HCT116 (cell line): ENCODE measurements at regions not wholly inside any gene's neighbourhood (a gene's known extent, or its start where the extent isn't known, plus 50 kb on each side); places are given as distances from the start of the nearest gene placed in this dataset.

Source experiments
- ATAC-seq: fragments of 200-7000 bp; cut with Tn5 transposase; 2 replicates; pipeline ENCODE4 v1.9.1; 2020; ENCODE audit warnings: mild to moderate bottlenecking, moderate library complexity
- BruUV-seq: library from RNA; stranded (reverse); fragments of 400-500 nt; replicated peaks from 2 replicates; lab custom pipeline; 2021; lab: Mats Ljungman, UMichigan
- CTCF ChIA-PET: fragments of 300-600 bp; sonication (Branson Sonifier 250); formaldehyde crosslinking; loops from one replicate; lab custom pipeline; 2021; ENCODE audit warnings: antibody characterized with exemption; lab: Charles Lee
- POLR2A ChIA-PET: fragments of 300-600, 350-600 bp; sonication (Branson Sonifier 250); formaldehyde crosslinking; loops from one replicate; lab custom pipeline; 2021; ENCODE audit warnings: antibody characterized with exemption; lab: Charles Lee
- RAD21 ChIA-PET, 2 experiments: fragments of 300-600 bp; sonication (Branson Sonifier 250); formaldehyde crosslinking; loops; one replicate each; lab custom pipeline; 2023; ENCODE audit warnings: low total read pairs in 2 of 2; ENCODE audit not compliant: uncharacterized antibody in 2 of 2, unreplicated experiment in 2 of 2, low non-redundant PET in 1 of 2; lab: Charles Lee
- DNase-seq: peaks from one replicate; pipeline ENCODE4 v3.0.0-alpha.2; 2010; ENCODE audit warnings: low read depth, low spot score
- H2AFZ ChIP-seq: fragments of 200-600 bp; shearing (Covaris generic), sonication (generic); 2 replicates; pipeline ENCODE4 v1.6.1; 2017; ENCODE audit warnings: low read depth, mixed run types, mixed read lengths, antibody characterized with exemption, low read length; ENCODE audit not compliant: poor library complexity, severe bottlenecking
- H3K27ac ChIP-seq: 2 replicates; pipeline ENCODE4 v1.5.1; 2012; ENCODE audit warnings: low read depth, low read length
- H3K27me3 ChIP-seq: fragments of 200-600 bp; sonication (generic); 2 replicates; pipeline ENCODE4 v1.6.1; 2016; ENCODE audit warnings: mixed run types, low read length, mixed read lengths; ENCODE audit not compliant: insufficient read depth
- H3K36me3 ChIP-seq, 2 experiments: fragments of 200-500 bp in 1 of 2; fragments of 200-600 bp in 1 of 2; sonication (Bioruptor generic) in 1 of 2; sonication (generic) in 1 of 2; 2 replicates each; pipeline versions ENCODE4 v1.5.1 to v1.6.1; 2014 to 2016; ENCODE audit warnings: low read length in 2 of 2, inconsistent platforms in 1 of 2, mixed read lengths in 1 of 2, mixed run types in 1 of 2; ENCODE audit not compliant: insufficient read depth in 2 of 2, control insufficient read depth in 1 of 2
- H3K4me1 ChIP-seq, 2 experiments: fragments of 200-600 bp in 1 of 2; sonication (generic) in 1 of 2; 2 replicates each; pipeline versions ENCODE4 v1.5.1 to v1.6.1; 2012 to 2017; ENCODE audit warnings: low read length in 2 of 2, inconsistent platforms in 1 of 2, mild to moderate bottlenecking in 1 of 2, mixed read lengths in 1 of 2, mixed run types in 1 of 2, moderate library complexity in 1 of 2; ENCODE audit not compliant: insufficient read depth in 2 of 2, control insufficient read depth in 1 of 2
- H3K4me2 ChIP-seq: fragments of 200-600 bp; sonication (generic); 2 replicates; pipeline ENCODE4 v1.6.1; 2017; ENCODE audit warnings: mixed run types, low read length, mixed read lengths
- H3K4me3 ChIP-seq, 2 experiments: fragments of 200-600 bp in 1 of 2; sonication (generic) in 1 of 2; replicated peaks in 1 of 2; 2 replicates each; pipeline ENCODE4 v1.5.1; 2011 to 2016; ENCODE audit warnings: low read length in 2 of 2, control low read depth in 1 of 2, low read depth in 1 of 2, mild to moderate bottlenecking in 1 of 2, mixed read lengths in 1 of 2, mixed run types in 1 of 2
- H3K79me2 ChIP-seq: fragments of 200-600 bp; sonication (generic); 2 replicates; pipeline ENCODE4 v1.6.1; 2017; ENCODE audit warnings: mild to moderate bottlenecking, mixed run types, low read length, moderate library complexity, mixed read lengths; ENCODE audit not compliant: insufficient read depth
- H3K9ac ChIP-seq: fragments of 200-600 bp; sonication (generic); 2 replicates; pipeline ENCODE4 v1.6.1; 2016; ENCODE audit warnings: low read length, mixed read lengths
- H3K9me2 ChIP-seq: fragments of 200-600 bp; sonication (generic), shearing (Covaris generic); 2 replicates; pipeline ENCODE4 v1.6.1; 2017; ENCODE audit warnings: mixed run types, mild to moderate bottlenecking, moderate library complexity; ENCODE audit not compliant: insufficient read depth
- H3K9me3 ChIP-seq, 2 experiments: fragments of 200-500 bp in 1 of 2; fragments of 200-600 bp in 1 of 2; sonication (Bioruptor generic) in 1 of 2; sonication (generic) in 1 of 2; 2 replicates each; pipeline ENCODE4 v1.6.1; 2014 to 2017; ENCODE audit warnings: low read length in 2 of 2, mixed read lengths in 2 of 2, inconsistent platforms in 1 of 2, low read depth in 1 of 2, mild to moderate bottlenecking in 1 of 2, mixed run types in 1 of 2, moderate library complexity in 1 of 2; ENCODE audit not compliant: control insufficient read depth in 1 of 2, insufficient read depth in 1 of 2
- H4K20me1 ChIP-seq: fragments of 200-600 bp; sonication (generic), shearing (Covaris generic); 2 replicates; pipeline ENCODE4 v1.6.1; 2017; ENCODE audit warnings: mixed run types, mild to moderate bottlenecking, moderate library complexity; ENCODE audit not compliant: insufficient read depth
- EGR1 ChIP-seq: IDR thresholded peaks from 2 replicates; pipeline ENCODE4 v1.6.1; 2012; ENCODE audit warnings: low read depth
- EZH2phosphoT487 ChIP-seq: fragments of 200-600 bp; IDR thresholded peaks from 2 replicates; pipeline ENCODE4 v1.6.1; 2018; ENCODE audit warnings: antibody characterized with exemption, borderline replicate concordance
- MAX ChIP-seq: IDR thresholded peaks from 2 replicates; pipeline ENCODE4 v1.6.1; 2012
- POLR2A ChIP-seq: IDR thresholded peaks from 2 replicates; pipeline ENCODE4 v1.7.0; 2011; ENCODE audit warnings: borderline replicate concordance; ENCODE audit not compliant: insufficient read depth, insufficient read length; ENCODE audit errors: extremely low read depth
- POLR2AphosphoS5 ChIP-seq: IDR thresholded peaks from 2 replicates; pipeline ENCODE4 v1.6.1; 2011; ENCODE audit warnings: mild to moderate bottlenecking, low read depth, low read length, moderate library complexity
- SIN3A ChIP-seq: IDR thresholded peaks from 2 replicates; pipeline ENCODE4 v1.6.1; 2012; ENCODE audit warnings: low read depth
- SP1 ChIP-seq: IDR thresholded peaks from 2 replicates; pipeline ENCODE4 v1.6.1; 2012; ENCODE audit warnings: low read depth
- SRF ChIP-seq: IDR thresholded peaks from 2 replicates; pipeline ENCODE4 v1.6.1; 2012; ENCODE audit warnings: low read depth
- TCF7L2 ChIP-seq: IDR thresholded peaks from 2 replicates; pipeline ENCODE4 v1.7.0; 2011; ENCODE audit warnings: borderline replicate concordance, inconsistent platforms; ENCODE audit not compliant: insufficient read depth, insufficient read length; ENCODE audit errors: extremely low read depth
- ZBTB33 ChIP-seq: IDR thresholded peaks from 2 replicates; pipeline ENCODE4 v1.6.1; 2011; ENCODE audit warnings: mild to moderate bottlenecking, low read length, moderate library complexity; ENCODE audit not compliant: insufficient replicate concordance; ENCODE audit errors: extremely low read depth
- ZFX ChIP-seq: fragments of 450-650 bp; IDR thresholded peaks from 2 replicates; pipeline ENCODE4 v1.6.1; 2017
- ZNF274 ChIP-seq: fragments of 200-500 bp; sonication (Bioruptor generic); IDR thresholded peaks from 2 replicates; pipeline ENCODE4 v1.6.1; 2014; ENCODE audit warnings: mild to moderate bottlenecking, low read depth, low read length, inconsistent platforms
- intact Hi-C: fragments of 100-400 bp; cut with micrococcal nuclease; formaldehyde crosslinking; loops from 2 replicates; pipeline ENCODE4 v1.10.0; 2022

GRCh38 chr17:33562792-33563191, 269.7 kb upstream of the ASIC2 start:
- no peak for DNase-seq
- RAD21 ChIA-PET, result no interaction called here
- H3K36me3 ChIP-seq, result no peaks in the 10 kb centered on the region
- POLR2A ChIA-PET, result no interaction called here
- intact Hi-C loops, result no loop called here
- no TSS peak for BruUV-seq
- no peaks in the 10 kb centered on the region for H4K20me1 ChIP-seq
- peaks cover 0 to 12% of the 10 kb centered on the region in 2 experiments; a peak in 2 of 4 replicates for H3K9me3 ChIP-seq
- no peak overlapping the region for H3K27ac ChIP-seq
- CTCF ChIA-PET, result no interaction called here
- no peak overlapping the region for H2AFZ ChIP-seq
- no peaks in the 10 kb centered on the region for H3K9me2 ChIP-seq
- no peak overlapping the region for H3K9ac ChIP-seq
- no peak overlapping the region for H3K4me2 ChIP-seq
- H3K4me3 ChIP-seq, result no peak overlapping the region
- TF ChIP-seq ZFX (no peak), EGR1 (no peak), POLR2A (no peak), SP1 (no peak), ZNF274 (no peak), MAX (no peak), ZBTB33 (no peak), TCF7L2 (no peak), EZH2phosphoT487 (no peak), POLR2AphosphoS5 (no peak), SIN3A (no peak), SRF (no peak)
- H3K4me1 ChIP-seq, result no peaks in the 10 kb centered on the region
- H3K27me3 ChIP-seq, result no peaks in the 10 kb centered on the region
- H3K79me2 ChIP-seq, result no peaks in the 10 kb centered on the region
- ATAC-seq, result no peak
